ENCODE measurements at regions not wholly inside any gene's neighbourhood (a gene's known extent, or its start where the extent isn't known, plus 50 kb on each side); places are given as distances from the start of the nearest gene placed in this dataset.
A peak's percentile ranks its signal among the peaks of the same experiment; 100 is the strongest.

GRCh38 chr15:35912196-35912595, 366.2 kb upstream of the DPH6 start:
- ChIA-PET CTCF (ENCODE audit: low intra/inter-chr PET ratio) (no interaction called here), POLR2A (no interaction called here)
- no peak for DNase-seq (ENCODE audit: extremely low read depth in 1 of 4, low spot score in 3 of 4)
- 0% methylated on average over 2 of the region's 2 CpGs for WGBS (ENCODE audit: insufficient coverage, low coverage, missing lambda C conversion rate)
- ATAC-seq: no peak
- Histone ChIP-seq H3K4me3 (no peak overlapping the region), H3K27me3 (ENCODE audit: control insufficient read depth in 2 of 2, insufficient read depth in 2 of 2, low read length in 2 of 2) (no peaks in the 10 kb centered on the region), H3K4me1 (replicated peaks in 1 of 2; ENCODE audit: control insufficient read depth in 2 of 2, insufficient read depth in 2 of 2, low read length in 2 of 2) (no peaks in the 10 kb centered on the region), H2AFZ (ENCODE audit: low read depth, low read length) (no peak overlapping the region), H3K36me3 (ENCODE audit: control insufficient read depth, insufficient read depth, low read length) (no peaks in the 10 kb centered on the region), H4K20me1 (replicated peaks; ENCODE audit: control insufficient read depth, insufficient read depth, low read length) (no peaks in the 10 kb centered on the region), H3K9me3 (replicated peaks; ENCODE audit: control insufficient read depth, insufficient read depth, low read depth, low read length) (no peaks in the 10 kb centered on the region), H3K27ac (ENCODE audit: extremely low read depth, low read depth, low read length) (no peak overlapping the region), H3K79me2 (ENCODE audit: control insufficient read depth, insufficient read depth, low read length) (no peaks in the 10 kb centered on the region), H3K9me1 (ENCODE audit: control insufficient read depth, insufficient read depth, low read length) (no peaks in the 10 kb centered on the region), H3K9ac (ENCODE audit: insufficient read depth in 1 of 2, low read depth in 2 of 2, low read length in 2 of 2) (no peak overlapping the region), H3K4me2 (ENCODE audit: insufficient read depth, low read length) (no peak overlapping the region)
- FAIRE-seq: no peak
- in situ Hi-C loops (cut with MboI) (no loop called here), intact Hi-C loops (cut with micrococcal nuclease) (no loop called here)
- TF ChIP-seq TBL1XR1 (IDR thresholded peaks at IDR 0.05; ENCODE audit: low read length in 2 of 2) (no peak), PRPF4 (IDR thresholded peaks at IDR 0.05; ENCODE audit: insufficient read depth, low read depth, low read length, poor library complexity, severe bottlenecking) (no peak), RAD21 (CRISPR knock-in tag; conservative IDR thresholded peaks at IDR 0.05 in 1 of 2, IDR thresholded peaks at IDR 0.05 in 1 of 2) (peak; percentile 12 to 20; a peak in 2 of 4 replicates), FOXP4 (CRISPR knock-in tag; IDR thresholded peaks at IDR 0.05; ENCODE audit: borderline replicate concordance) (no peak), BRD9 (IDR thresholded peaks at IDR 0.05; ENCODE audit: low read depth, partially characterized antibody) (no peak)
- TF ChIP-seq, protein P1, sequence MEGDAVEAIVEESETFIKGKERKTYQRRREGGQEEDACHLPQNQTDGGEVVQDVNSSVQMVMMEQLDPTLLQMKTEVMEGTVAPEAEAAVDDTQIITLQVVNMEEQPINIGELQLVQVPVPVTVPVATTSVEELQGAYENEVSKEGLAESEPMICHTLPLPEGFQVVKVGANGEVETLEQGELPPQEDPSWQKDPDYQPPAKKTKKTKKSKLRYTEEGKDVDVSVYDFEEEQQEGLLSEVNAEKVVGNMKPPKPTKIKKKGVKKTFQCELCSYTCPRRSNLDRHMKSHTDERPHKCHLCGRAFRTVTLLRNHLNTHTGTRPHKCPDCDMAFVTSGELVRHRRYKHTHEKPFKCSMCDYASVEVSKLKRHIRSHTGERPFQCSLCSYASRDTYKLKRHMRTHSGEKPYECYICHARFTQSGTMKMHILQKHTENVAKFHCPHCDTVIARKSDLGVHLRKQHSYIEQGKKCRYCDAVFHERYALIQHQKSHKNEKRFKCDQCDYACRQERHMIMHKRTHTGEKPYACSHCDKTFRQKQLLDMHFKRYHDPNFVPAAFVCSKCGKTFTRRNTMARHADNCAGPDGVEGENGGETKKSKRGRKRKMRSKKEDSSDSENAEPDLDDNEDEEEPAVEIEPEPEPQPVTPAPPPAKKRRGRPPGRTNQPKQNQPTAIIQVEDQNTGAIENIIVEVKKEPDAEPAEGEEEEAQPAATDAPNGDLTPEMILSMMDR (IDR thresholded peaks at IDR 0.05 in 2 of 3, conservative IDR thresholded peaks at IDR 0.05 in 1 of 3; ENCODE audit: insufficient read depth in 2 of 3, low read depth in 1 of 3, low read length in 3 of 3): peak in 2 of 3 experiments; percentile 15 to 22; a peak in 1 of 6 replicates
- BruUV-seq (replicated peaks): no TSS peak
